HCT116 (cell line): ENCODE measurements at regions not wholly inside any gene's neighbourhood (a gene's known extent, or its start where the extent isn't known, plus 50 kb on each side); places are given as distances from the start of the nearest gene placed in this dataset.
"Not testable (repeated sequence)": the region's sequence is repeated elsewhere in the genome, so short reads cannot be mapped to it uniquely, and the experiment has no call there.

Experiments used
- ATAC-seq: fragments of 200-7000 bp; cut with Tn5 transposase; 2 replicates; pipeline ENCODE4 v1.9.1; 2020; ENCODE audit warnings: mild to moderate bottlenecking, moderate library complexity
- BruUV-seq: library from RNA; stranded (reverse); fragments of 400-500 nt; replicated peaks from 2 replicates; lab custom pipeline; 2021; lab: Mats Ljungman, UMichigan
- CTCF ChIA-PET: fragments of 300-600 bp; sonication (Branson Sonifier 250); formaldehyde crosslinking; loops from one replicate; lab custom pipeline; 2021; ENCODE audit warnings: antibody characterized with exemption; lab: Charles Lee
- POLR2A ChIA-PET: fragments of 300-600, 350-600 bp; sonication (Branson Sonifier 250); formaldehyde crosslinking; loops from one replicate; lab custom pipeline; 2021; ENCODE audit warnings: antibody characterized with exemption; lab: Charles Lee
- RAD21 ChIA-PET, 2 experiments: fragments of 300-600 bp; sonication (Branson Sonifier 250); formaldehyde crosslinking; loops; one replicate each; lab custom pipeline; 2023; ENCODE audit warnings: low total read pairs in 2 of 2; ENCODE audit not compliant: uncharacterized antibody in 2 of 2, unreplicated experiment in 2 of 2, low non-redundant PET in 1 of 2; lab: Charles Lee
- DNase-seq: peaks from one replicate; pipeline ENCODE4 v3.0.0-alpha.2; 2010; ENCODE audit warnings: low read depth, low spot score
- H2AFZ ChIP-seq: fragments of 200-600 bp; shearing (Covaris generic), sonication (generic); 2 replicates; pipeline ENCODE4 v1.6.1; 2017; ENCODE audit warnings: low read depth, mixed run types, mixed read lengths, antibody characterized with exemption, low read length; ENCODE audit not compliant: poor library complexity, severe bottlenecking
- H3K27ac ChIP-seq: 2 replicates; pipeline ENCODE4 v1.5.1; 2012; ENCODE audit warnings: low read depth, low read length
- H3K27me3 ChIP-seq: fragments of 200-600 bp; sonication (generic); 2 replicates; pipeline ENCODE4 v1.6.1; 2016; ENCODE audit warnings: mixed run types, low read length, mixed read lengths; ENCODE audit not compliant: insufficient read depth
- H3K36me3 ChIP-seq, 2 experiments: fragments of 200-500 bp in 1 of 2; fragments of 200-600 bp in 1 of 2; sonication (Bioruptor generic) in 1 of 2; sonication (generic) in 1 of 2; 2 replicates each; pipeline versions ENCODE4 v1.5.1 to v1.6.1; 2014 to 2016; ENCODE audit warnings: low read length in 2 of 2, inconsistent platforms in 1 of 2, mixed read lengths in 1 of 2, mixed run types in 1 of 2; ENCODE audit not compliant: insufficient read depth in 2 of 2, control insufficient read depth in 1 of 2
- H3K4me1 ChIP-seq, 2 experiments: fragments of 200-600 bp in 1 of 2; sonication (generic) in 1 of 2; 2 replicates each; pipeline versions ENCODE4 v1.5.1 to v1.6.1; 2012 to 2017; ENCODE audit warnings: low read length in 2 of 2, inconsistent platforms in 1 of 2, mild to moderate bottlenecking in 1 of 2, mixed read lengths in 1 of 2, mixed run types in 1 of 2, moderate library complexity in 1 of 2; ENCODE audit not compliant: insufficient read depth in 2 of 2, control insufficient read depth in 1 of 2
- H3K4me2 ChIP-seq: fragments of 200-600 bp; sonication (generic); 2 replicates; pipeline ENCODE4 v1.6.1; 2017; ENCODE audit warnings: mixed run types, low read length, mixed read lengths
- H3K4me3 ChIP-seq, 2 experiments: fragments of 200-600 bp in 1 of 2; sonication (generic) in 1 of 2; replicated peaks in 1 of 2; 2 replicates each; pipeline ENCODE4 v1.5.1; 2011 to 2016; ENCODE audit warnings: low read length in 2 of 2, control low read depth in 1 of 2, low read depth in 1 of 2, mild to moderate bottlenecking in 1 of 2, mixed read lengths in 1 of 2, mixed run types in 1 of 2
- H3K79me2 ChIP-seq: fragments of 200-600 bp; sonication (generic); 2 replicates; pipeline ENCODE4 v1.6.1; 2017; ENCODE audit warnings: mild to moderate bottlenecking, mixed run types, low read length, moderate library complexity, mixed read lengths; ENCODE audit not compliant: insufficient read depth
- H3K9ac ChIP-seq: fragments of 200-600 bp; sonication (generic); 2 replicates; pipeline ENCODE4 v1.6.1; 2016; ENCODE audit warnings: low read length, mixed read lengths
- H3K9me2 ChIP-seq: fragments of 200-600 bp; sonication (generic), shearing (Covaris generic); 2 replicates; pipeline ENCODE4 v1.6.1; 2017; ENCODE audit warnings: mixed run types, mild to moderate bottlenecking, moderate library complexity; ENCODE audit not compliant: insufficient read depth
- H3K9me3 ChIP-seq, 2 experiments: fragments of 200-500 bp in 1 of 2; fragments of 200-600 bp in 1 of 2; sonication (Bioruptor generic) in 1 of 2; sonication (generic) in 1 of 2; 2 replicates each; pipeline ENCODE4 v1.6.1; 2014 to 2017; ENCODE audit warnings: low read length in 2 of 2, mixed read lengths in 2 of 2, inconsistent platforms in 1 of 2, low read depth in 1 of 2, mild to moderate bottlenecking in 1 of 2, mixed run types in 1 of 2, moderate library complexity in 1 of 2; ENCODE audit not compliant: control insufficient read depth in 1 of 2, insufficient read depth in 1 of 2
- H4K20me1 ChIP-seq: fragments of 200-600 bp; sonication (generic), shearing (Covaris generic); 2 replicates; pipeline ENCODE4 v1.6.1; 2017; ENCODE audit warnings: mixed run types, mild to moderate bottlenecking, moderate library complexity; ENCODE audit not compliant: insufficient read depth
- intact Hi-C: fragments of 100-400 bp; cut with micrococcal nuclease; formaldehyde crosslinking; loops from 2 replicates; pipeline ENCODE4 v1.10.0; 2022

DNA sequence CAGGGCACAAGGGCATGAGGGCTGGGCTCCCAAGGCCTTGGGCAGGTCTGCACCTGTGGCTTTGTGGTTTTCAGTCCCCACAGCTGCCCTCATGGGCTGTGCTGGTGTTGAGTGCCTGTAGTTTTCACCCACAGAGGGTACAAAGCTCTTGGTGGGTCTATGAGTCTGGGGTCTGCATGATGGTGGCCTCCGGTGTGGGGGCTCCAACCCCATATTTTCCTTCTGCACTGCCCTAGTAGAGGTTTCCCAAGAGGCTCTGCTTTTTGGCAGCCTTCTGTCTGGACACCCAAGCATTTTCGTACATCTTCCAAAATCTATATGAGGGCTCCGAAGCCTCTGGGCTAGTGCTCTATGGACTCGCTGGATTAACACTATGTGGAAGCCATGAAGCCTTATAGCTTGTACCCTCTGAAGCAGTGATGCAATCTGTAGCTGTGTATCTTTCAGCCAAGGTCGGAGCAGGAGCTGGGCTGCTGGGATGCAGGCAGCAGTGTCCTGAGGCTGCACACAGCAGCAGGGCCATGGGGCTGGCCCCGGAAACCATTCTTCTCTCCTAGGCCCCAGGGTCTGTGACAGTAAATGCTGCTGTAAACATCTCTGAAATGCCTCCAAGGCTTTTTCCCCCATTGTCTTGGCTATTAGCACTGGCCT is 240.3 kb downstream of the CWH43 start:
- H3K9ac ChIP-seq, H3K27ac ChIP-seq, H3K4me2 ChIP-seq, POLR2A ChIA-PET, CTCF ChIA-PET, H3K79me2 ChIP-seq, H3K27me3 ChIP-seq, H3K4me3 ChIP-seq, H3K9me3 ChIP-seq, ATAC-seq, H3K9me2 ChIP-seq, intact Hi-C loops, H3K4me1 ChIP-seq, H2AFZ ChIP-seq, RAD21 ChIA-PET, DNase-seq, BruUV-seq, H4K20me1 ChIP-seq, H3K36me3 ChIP-seq: not testable (repeated sequence)

- not testable (repeated sequence) for ATAC-seq
Measured at GRCh38 chr4:49227941-49228340, 241.9 kb downstream of the CWH43 start.

GRCh38 chr4:49229243-49229642 is 243.2 kb downstream of the CWH43 start:
- H3K9me2 ChIP-seq, H2AFZ ChIP-seq, H3K4me3 ChIP-seq, H4K20me1 ChIP-seq, H3K27me3 ChIP-seq, H3K4me1 ChIP-seq, BruUV-seq, POLR2A ChIA-PET, H3K9me3 ChIP-seq, H3K27ac ChIP-seq, RAD21 ChIA-PET, H3K36me3 ChIP-seq, H3K4me2 ChIP-seq, H3K79me2 ChIP-seq, intact Hi-C loops, DNase-seq, CTCF ChIA-PET, H3K9ac ChIP-seq, ATAC-seq: not testable (repeated sequence)

More at GRCh38 chr4:49227941-49228340, 241.9 kb downstream of the CWH43 start:
- H3K4me2 ChIP-seq, H3K27ac ChIP-seq, POLR2A ChIA-PET, RAD21 ChIA-PET, H3K79me2 ChIP-seq, H3K27me3 ChIP-seq, H3K9me2 ChIP-seq, DNase-seq, intact Hi-C loops, H3K4me1 ChIP-seq, BruUV-seq, CTCF ChIA-PET, H3K36me3 ChIP-seq, H4K20me1 ChIP-seq, H2AFZ ChIP-seq, H3K9ac ChIP-seq, H3K4me3 ChIP-seq, H3K9me3 ChIP-seq: not testable (repeated sequence)

DNA sequence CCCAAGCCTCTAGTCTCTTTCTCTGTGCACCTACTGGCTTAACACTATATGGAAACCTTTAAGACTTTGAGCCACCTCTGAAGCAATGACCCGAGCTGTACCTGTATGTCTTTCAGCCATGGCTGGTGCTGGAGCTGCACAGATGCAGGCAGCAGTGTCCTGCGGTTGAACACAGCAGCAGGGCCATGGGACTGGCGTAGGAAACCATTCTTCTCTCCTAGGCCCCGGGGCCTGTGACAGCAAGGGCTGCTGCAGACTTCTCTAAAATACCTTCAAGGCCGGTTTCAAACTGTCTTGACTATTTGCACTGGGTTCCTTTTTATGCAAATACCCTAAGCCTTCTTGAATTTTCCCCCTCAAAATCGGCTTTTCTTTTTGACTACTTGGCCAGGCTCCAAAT is 243.6 kb downstream of the CWH43 start:
- CTCF ChIA-PET, RAD21 ChIA-PET, H3K9ac ChIP-seq, H2AFZ ChIP-seq, H3K9me3 ChIP-seq, H3K27me3 ChIP-seq, H3K9me2 ChIP-seq, H3K36me3 ChIP-seq, BruUV-seq, POLR2A ChIA-PET, H3K4me3 ChIP-seq, DNase-seq, ATAC-seq, intact Hi-C loops, H3K79me2 ChIP-seq, H4K20me1 ChIP-seq, H3K27ac ChIP-seq, H3K4me2 ChIP-seq, H3K4me1 ChIP-seq: not testable (repeated sequence)
